NCI-H526 (cell line): ENCODE measurements at regions not wholly inside any gene's neighbourhood (a gene's known extent, or its start where the extent isn't known, plus 50 kb on each side); places are given as distances from the start of the nearest gene placed in this dataset.

Source experiments
- DNase-seq, 2 experiments: peaks; one replicate each; lab custom pipeline; 2025; lab: John Stamatoyannopoulos, UW

GRCh38 chr6:130765181-130765727 lies 62.0 kb upstream of the SMLR1 start:
- no peak for DNase-seq

DNA sequence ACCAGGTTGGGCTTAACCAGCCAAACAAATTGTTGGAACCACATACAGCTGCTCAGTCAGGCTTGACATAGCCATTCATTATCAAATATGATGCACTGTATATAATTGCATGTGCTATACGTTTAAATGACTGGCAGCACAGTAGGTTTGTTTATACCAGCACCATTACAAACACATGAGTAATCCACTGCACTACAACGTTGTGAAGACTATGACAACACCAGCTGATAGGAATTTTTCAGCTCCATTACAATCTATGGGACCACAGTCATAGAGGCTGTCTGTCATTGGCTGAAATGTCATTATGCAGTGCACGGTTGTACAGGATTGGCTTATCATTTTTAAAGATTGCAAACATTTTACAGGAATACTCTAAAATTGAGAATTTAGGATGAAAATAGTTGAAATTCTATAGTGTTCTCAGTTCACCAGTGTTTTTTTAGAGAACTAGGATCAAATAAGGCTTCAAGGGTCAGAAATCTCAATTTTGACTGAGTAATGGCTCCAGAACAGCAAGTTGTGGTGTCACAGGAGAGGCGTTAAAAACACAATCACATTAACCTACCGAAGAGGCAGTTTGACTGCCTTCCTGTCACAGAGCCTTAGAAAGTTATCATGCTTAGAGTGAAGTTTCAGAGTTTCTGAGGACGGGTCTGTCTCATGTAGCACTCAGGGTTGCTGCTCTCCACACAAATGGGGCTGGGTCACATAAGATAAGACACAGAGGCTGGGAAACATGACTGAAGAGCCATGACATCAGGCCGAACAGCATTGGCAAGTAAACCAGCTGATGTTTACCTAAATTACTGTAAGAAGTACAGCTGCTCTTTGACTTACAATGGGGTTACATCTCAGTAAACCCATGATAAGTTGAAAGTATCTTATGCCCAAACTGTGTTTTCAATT lies 60.7 kb upstream of the SMLR1 start:
- no peak for DNase-seq

DNA sequence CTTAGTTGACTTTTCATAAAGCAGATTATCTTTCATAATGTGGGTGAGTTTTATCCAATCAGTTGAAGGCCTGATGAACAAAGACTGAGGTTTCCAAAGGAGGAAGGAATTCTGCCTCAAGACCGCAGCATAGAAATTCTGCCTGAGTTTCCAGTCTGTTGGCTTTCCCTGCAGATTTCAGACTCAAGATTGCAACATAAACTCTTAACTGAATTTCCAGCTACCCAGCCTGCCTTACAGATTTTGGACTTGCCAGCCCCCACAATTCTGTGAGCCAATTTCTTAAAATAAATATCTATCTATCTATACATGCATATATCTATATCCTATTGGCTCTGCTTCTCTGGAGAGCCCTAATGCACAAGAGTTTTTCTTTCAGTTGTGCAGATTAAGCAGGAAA lies 57.3 kb upstream of the SMLR1 start:
- DNase-seq: no peak

DNA sequence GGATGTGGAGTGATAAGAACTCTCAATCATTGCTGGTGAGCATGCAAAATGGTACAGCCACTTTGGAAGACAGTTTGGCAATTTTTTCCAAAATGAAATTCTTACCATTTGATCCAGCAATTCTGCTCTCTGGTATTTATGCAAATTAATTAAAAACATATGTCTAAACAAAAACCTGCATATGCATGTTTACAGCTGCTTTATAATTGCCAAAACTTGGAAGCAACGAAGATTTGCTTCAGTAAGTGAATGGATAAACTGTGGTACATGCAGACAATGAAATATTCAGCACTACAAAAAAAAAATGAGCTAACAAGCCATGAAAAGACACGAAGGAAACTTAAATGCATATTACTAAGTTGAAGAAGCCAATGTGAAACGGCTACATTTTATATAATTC lies 55.5 kb upstream of the SMLR1 start:
- no peak for DNase-seq

DNA sequence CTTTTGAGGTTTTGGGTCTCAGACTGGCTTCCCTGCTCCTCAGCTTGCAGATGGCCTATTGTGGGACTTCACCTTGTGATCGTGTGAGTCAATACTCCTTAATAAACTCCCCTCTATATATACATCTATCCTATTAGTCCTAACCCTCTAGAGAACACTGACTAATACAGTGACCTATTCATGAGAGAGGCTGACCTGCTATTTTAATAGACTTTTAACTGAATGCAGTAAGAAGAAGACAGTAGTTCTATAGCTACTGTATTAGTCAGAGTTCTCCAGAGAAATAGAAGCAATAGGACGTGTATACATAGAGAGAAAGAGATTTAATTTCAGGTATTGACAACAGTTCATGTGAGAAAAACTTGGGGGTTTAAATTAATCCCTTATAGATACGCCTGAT lies 53.3 kb upstream of the SMLR1 start:
- DNase-seq: no peak

- DNase-seq: no peak
Measured at GRCh38 chr6:130775411-130776012, 51.7 kb upstream of the SMLR1 start.

GRCh38 chr6:130776287-130776925 lies 50.8 kb upstream of the SMLR1 start:
- DNase-seq: no peak
